A549 (cell line): ENCODE measurements at regions not wholly inside any gene's neighbourhood (a gene's known extent, or its start where the extent isn't known, plus 50 kb on each side); places are given as distances from the start of the nearest gene placed in this dataset.

Experiments
- ATAC-seq, 2 experiments: fragments of 200-7000 bp in 1 of 2; fragments of >200 bp in 1 of 2; cut with Nextera tagmentation in 1 of 2; cut with Tn5 transposase in 1 of 2; 3 replicates each; pipeline versions ENCODE4 v1.8.0 to v1.9.1; 2018 to 2020; ENCODE audit warnings: mild to moderate bottlenecking in 1 of 2, moderate library complexity in 1 of 2
- CTCF ChIA-PET: fragments of 300-600 bp; sonication (Branson Sonifier 250); formaldehyde crosslinking; extraction: SDS; loops from one replicate; lab custom pipeline; 2021; ENCODE audit warnings: antibody characterized with exemption, inconsistent platforms; lab: Yijun Ruan, JAX
- POLR2A ChIA-PET: fragments of 350-600 bp; formaldehyde crosslinking; extraction: SDS; loops from one replicate; lab custom pipeline; 2021; ENCODE audit warnings: antibody characterized with exemption, inconsistent platforms; lab: Yijun Ruan, JAX
- DNase-seq, 2 experiments: peaks; one replicate each; pipeline versions ENCODE4 v3.0.0 to v3.0.0-alpha.2; 2011 to 2016; ENCODE audit warnings: low read depth in 1 of 2, low spot score in 1 of 2
- FAIRE-seq: peaks from 2 replicates; lab custom pipeline; 2011; peaks lifted over from hg19 to GRCh38; lab: Jason Lieb, UNC
- H3K27ac ChIP-seq, 2 experiments: fragments of >200 bp; sonication (Bioruptor Twin); formaldehyde crosslinking; 3 replicates each; pipeline ENCODE4 v1.5.1; 2016 to 2017
- H3K4me1 ChIP-seq: fragments of >200 bp; sonication (Bioruptor Twin); formaldehyde crosslinking; 3 replicates; pipeline ENCODE4 v1.6.1; 2016
- H3K4me2 ChIP-seq: fragments of >200 bp; sonication (Bioruptor Twin); formaldehyde crosslinking; 3 replicates; pipeline ENCODE4 v1.6.1; 2016
- H3K4me3 ChIP-seq: fragments of >200 bp; sonication (Bioruptor Twin); formaldehyde crosslinking; 3 replicates; pipeline ENCODE4 v1.5.1; 2016
- H3K9me3 ChIP-seq: fragments of >200 bp; sonication (Bioruptor Twin); formaldehyde crosslinking; 3 replicates; pipeline ENCODE4 v1.6.1; 2016
- CBX2 ChIP-seq: fragments of 200-600 bp; sonication (generic); IDR thresholded peaks from 2 replicates; pipeline ENCODE4 v1.6.1; 2016; ENCODE audit warnings: low read depth, mild to moderate bottlenecking, borderline replicate concordance
- CHD4 ChIP-seq: fragments of 200-600 bp; sonication (generic); IDR thresholded peaks from 2 replicates; pipeline ENCODE4 v1.6.1; 2016; ENCODE audit warnings: antibody characterized with exemption, mild to moderate bottlenecking, borderline replicate concordance
- EHF ChIP-seq: fragments of 250-450 bp; sonication (Bioruptor Pico); IDR thresholded peaks from 2 replicates; pipeline ENCODE4 v1.5.0; 2020; ENCODE audit warnings: mild to moderate bottlenecking
- EP300 ChIP-seq, 2 experiments: fragments of >200 bp; sonication (Bioruptor Twin); formaldehyde crosslinking; IDR thresholded peaks; 2 replicates in 1 of 2; 3 replicates in 1 of 2; pipeline ENCODE4 v1.6.1; 2016 to 2017
- ESRRA ChIP-seq: fragments of 150-350 bp; IDR thresholded peaks from 2 replicates; pipeline ENCODE4 v1.6.1; 2014; ENCODE audit warnings: mild to moderate bottlenecking, low read length, borderline replicate concordance
- FOSL2 ChIP-seq, 2 experiments: fragments of 450-650 bp in 1 of 2; fragments of >200 bp in 1 of 2; sonication (Bioruptor Twin) in 1 of 2; formaldehyde crosslinking; IDR thresholded peaks; 2 replicates each; pipeline versions ENCODE4 v1.5.0 to v1.6.1; 2016 to 2020; ENCODE audit warnings: mild to moderate bottlenecking in 1 of 2, moderate library complexity in 1 of 2
- HOXB5 ChIP-seq: fragments of 250-450 bp; sonication (Bioruptor Pico); IDR thresholded peaks from 2 replicates; pipeline ENCODE4 v1.5.0; 2020; ENCODE audit warnings: mild to moderate bottlenecking, moderate library complexity
- KDM5A ChIP-seq: fragments of 200-600 bp; sonication (generic); IDR thresholded peaks from 2 replicates; pipeline ENCODE4 v1.6.1; 2016; ENCODE audit warnings: antibody characterized with exemption, mild to moderate bottlenecking
- MAX ChIP-seq: IDR thresholded peaks from 2 replicates; pipeline ENCODE4 v1.6.1; 2012
- MAZ ChIP-seq: fragments of 150-350 bp; IDR thresholded peaks from 2 replicates; pipeline ENCODE4 v1.6.1; 2014; ENCODE audit warnings: antibody characterized with exemption, low read depth, low read length, borderline replicate concordance
- NFE2L2 ChIP-seq: fragments of 150-350 bp; conservative IDR thresholded peaks from 2 replicates; pipeline ENCODE4 v1.6.1; 2014; ENCODE audit warnings: low read length
- NR3C1 ChIP-seq: fragments of >200 bp; sonication (Bioruptor Twin); formaldehyde crosslinking; IDR thresholded peaks from 3 replicates; pipeline ENCODE4 v1.6.1; 2017
- PHF8 ChIP-seq: fragments of 200-600 bp; sonication (generic); IDR thresholded peaks from 2 replicates; pipeline ENCODE4 v1.6.1; 2016; ENCODE audit warnings: low read depth, mild to moderate bottlenecking, antibody characterized with exemption, moderate library complexity, borderline replicate concordance
- RAD21 ChIP-seq, 2 experiments: fragments of >200 bp in 1 of 2; sonication (Bioruptor Twin) in 1 of 2; formaldehyde crosslinking in 1 of 2; IDR thresholded peaks in 1 of 2; conservative IDR thresholded peaks in 1 of 2; 2 replicates in 1 of 2; 3 replicates in 1 of 2; pipeline ENCODE4 v1.6.1; 2012 to 2018; ENCODE audit warnings: inconsistent platforms in 1 of 2
- RARB ChIP-seq: fragments of 250-450 bp; sonication (Bioruptor Pico); IDR thresholded peaks from 2 replicates; pipeline ENCODE4 v1.8.0; 2021; ENCODE audit warnings: mild to moderate bottlenecking, moderate library complexity
- SMC3 ChIP-seq: fragments of >200 bp; sonication (Bioruptor Twin); formaldehyde crosslinking; IDR thresholded peaks from 3 replicates; pipeline ENCODE4 v1.6.1; 2018; ENCODE audit warnings: inconsistent platforms
- TP53 ChIP-seq: fragments of 250-450 bp; sonication (Bioruptor Pico); IDR thresholded peaks from 2 replicates; pipeline ENCODE4 v1.5.0; 2021; ENCODE audit warnings: mild to moderate bottlenecking, moderate library complexity
- USF2 ChIP-seq: fragments of 450-650 bp; IDR thresholded peaks from 2 replicates; pipeline ENCODE4 v1.6.1; 2014; ENCODE audit warnings: antibody characterized with exemption
- ZFP36 ChIP-seq: fragments of 450-650 bp; IDR thresholded peaks from 2 replicates; pipeline ENCODE4 v1.6.1; 2014; ENCODE audit warnings: borderline replicate concordance; ENCODE audit not compliant: partially characterized antibody
- ZNF302 ChIP-seq: fragments of 250-450 bp; sonication (Bioruptor Pico); IDR thresholded peaks from 2 replicates; pipeline ENCODE4 v1.9.0; 2021; ENCODE audit warnings: inconsistent platforms, mild to moderate bottlenecking, moderate library complexity
- WGBS: methylation state at CpG from one replicate; pipeline ENCODE4 v1.1.6; 2017; ENCODE audit errors: missing lambda C conversion rate; 5-methylcytosine and 5-hydroxymethylcytosine counted together

- CTCF ChIA-PET: interaction anchor here (0.6 to 6.3 kb wide), 4 partner anchors 9 to 20 kb away, joined by 3 to 42 read pairs (median 4); no protein-coding TSS in a partner anchor
- no peak for TF ChIP-seq MAX
- no peak for TF ChIP-seq ESRRA
- no peak for TF ChIP-seq MAZ
- no peak for TF ChIP-seq RAD21 (conservative IDR thresholded peaks at IDR 0.05 in 1 of 2, IDR thresholded peaks at IDR 0.05 in 1 of 2)
- no peak for TF ChIP-seq EHF (CRISPR knock-in tag)
- no peak for TF ChIP-seq NFE2L2
- no peak for TF ChIP-seq RARB (CRISPR knock-in tag)
- TF ChIP-seq EP300 (IDR thresholded peaks at IDR 0.05): no peak
- no peak overlapping the region for H3K4me3 ChIP-seq
- no peaks in the 10 kb centered on the region for H3K9me3 ChIP-seq
- FAIRE-seq (no peak), DNase-seq (no peak), ATAC-seq (no peak; a peak in 1 of 6 replicates)
- WGBS: 89% methylated on average over 20 of the region's 20 CpGs
- no peak overlapping the region for H3K4me2 ChIP-seq
- peak overlapping the region in 1 of 2 experiments; percentile 64; a peak in 3 of 6 replicates for H3K27ac ChIP-seq
- POLR2A ChIA-PET: no interaction called here
- peaks cover 22% of the 10 kb centered on the region for H3K4me1 ChIP-seq
These were observed 174.9 kb downstream of the SMAD6 start for GRCh38 chr15:66876731-66877476.

GRCh38 chr15:66877477-66878271, 175.6 kb downstream of the SMAD6 start:
- Histone ChIP-seq H3K4me3 (no peak overlapping the region), H3K4me2 (no peak overlapping the region), H3K9me3 (no peaks in the 10 kb centered on the region), H3K4me1 (peaks cover 30% of the 10 kb centered on the region), H3K27ac (peak overlapping the region in 1 of 2 experiments; percentile 64; a peak in 3 of 6 replicates)
- 81% methylated on average over 9 of the region's 9 CpGs for WGBS
- ATAC-seq: no peak
- ChIA-PET CTCF (interaction anchor here (0.6 to 6.3 kb wide), 5 partner anchors 9 to 26 kb away, joined by 3 to 42 read pairs (median 4); no protein-coding TSS in a partner anchor), POLR2A (no interaction called here)
- no peak for DNase-seq
- TF ChIP-seq ZNF302 (CRISPR knock-in tag) (no peak), NR3C1 (no peak), NFE2L2 (no peak), PHF8 (no peak), MAX (no peak), KDM5A (no peak), USF2 (no peak), HOXB5 (no peak), RAD21 (conservative IDR thresholded peaks at IDR 0.05 in 1 of 2, IDR thresholded peaks at IDR 0.05 in 1 of 2) (no peak), CBX2 (no peak), ZFP36 (no peak), SMC3 (no peak), FOSL2 (IDR thresholded peaks at IDR 0.05) (no peak), FOSL2 (CRISPR knock-in tag; IDR thresholded peaks at IDR 0.05) (no peak), CHD4 (no peak), TP53 (no peak)
- FAIRE-seq: no peak
